Peyer's patch (tissue), 4 donors: ENCODE measurements at regions not wholly inside any gene's neighbourhood (a gene's known extent, or its start where the extent isn't known, plus 50 kb on each side); places are given as distances from the start of the nearest gene placed in this dataset.

Source experiments
- CTCF ChIP-seq, 6 experiments: fragments of 450-650 bp in 4 of 6; fragments of 200-600 bp in 2 of 6; sonication (generic) in 1 of 6; IDR thresholded peaks; one replicate each; pipeline ENCODE4 v1.5.1; 2017 to 2019; ENCODE audit warnings: antibody characterized with exemption in 6 of 6, mild to moderate bottlenecking in 3 of 6, moderate library complexity in 1 of 6
- POLR2A ChIP-seq, 2 donors: fragments of 450-650 bp; IDR thresholded peaks; one replicate each; pipeline ENCODE4 v1.5.1; 2017; ENCODE audit warnings: antibody characterized with exemption in 2 of 2, mild to moderate bottlenecking in 2 of 2, moderate library complexity in 2 of 2

- no peak for TF ChIP-seq CTCF (IDR thresholded peaks at IDR 0.05)
- no peak for TF ChIP-seq POLR2A (IDR thresholded peaks at IDR 0.05)
Observed at GRCh38 chr4:12689457-12689856, 794.7 kb downstream of the RAB28 start.
